Activated naive CD4-positive, alpha-beta T cell treated with anti-CD3 and anti-CD28 coated beads for 36 hours (primary cell): ENCODE measurements at regions not wholly inside any gene's neighbourhood (a gene's known extent, or its start where the extent isn't known, plus 50 kb on each side); places are given as distances from the start of the nearest gene placed in this dataset.

Experiments
- CTCF ChIA-PET: fragments of 350-600 bp; sonication (Branson Sonifier 250); formaldehyde crosslinking; loops from one replicate; lab custom pipeline; 2021; ENCODE audit warnings: antibody characterized with exemption; lab: Charles Lee
- DNase-seq: peaks from one replicate; pipeline ENCODE4 v3.0.0-alpha.2; 2020
- H3K27ac Mint-ChIP-seq: one replicate; pipeline ENCODE4 v1.8.0; 2021; ENCODE audit warnings: mild to moderate bottlenecking, mixed read lengths
- H3K27me3 Mint-ChIP-seq: one replicate; pipeline ENCODE4 v1.8.0; 2021; ENCODE audit warnings: low read depth, mixed read lengths
- H3K36me3 Mint-ChIP-seq: one replicate; pipeline ENCODE4 v1.8.0; 2021; ENCODE audit warnings: low read depth, mixed read lengths
- H3K4me1 Mint-ChIP-seq: one replicate; pipeline ENCODE4 v1.8.0; 2021; ENCODE audit warnings: low read depth, mixed read lengths
- H3K4me3 Mint-ChIP-seq: one replicate; pipeline ENCODE4 v1.8.0; 2021; ENCODE audit warnings: mild to moderate bottlenecking, moderate library complexity, mixed read lengths
- H3K9me3 Mint-ChIP-seq: one replicate; pipeline ENCODE4 v1.8.0; 2021; ENCODE audit warnings: mixed read lengths
- intact Hi-C: fragments of 100-400 bp; cut with micrococcal nuclease; formaldehyde crosslinking; loops from one replicate; pipeline ENCODE4 v1.15.1; 2023

GRCh38 chr15:93819826-93820225 is 411.5 kb upstream of the MCTP2 start:
- Mint-ChIP-seq H3K36me3 (no peaks in the 10 kb centered on the region), H3K27ac (no peak overlapping the region), H3K4me1 (no peaks in the 10 kb centered on the region), H3K9me3 (peaks cover 8% of the 10 kb centered on the region), H3K27me3 (no peaks in the 10 kb centered on the region), H3K4me3 (no peak overlapping the region)
- DNase-seq, result no peak
- CTCF ChIA-PET, result interaction anchor here (0.6 kb wide), 1 partner anchor 12 kb away, joined by 3 read pairs; no protein-coding TSS in a partner anchor
- intact Hi-C loops, result no loop called here

- Mint-ChIP-seq H3K4me1 (no peaks in the 10 kb centered on the region), H3K27ac (no peak overlapping the region), H3K4me3 (no peak overlapping the region), H3K9me3 (peaks cover 8% of the 10 kb centered on the region), H3K36me3 (no peaks in the 10 kb centered on the region), H3K27me3 (peaks cover 12% of the 10 kb centered on the region)
- DNase-seq, result no peak
- intact Hi-C loops, result no loop called here
- CTCF ChIA-PET, result no interaction called here
Observed at GRCh38 chr15:93816815-93817214, 414.5 kb upstream of the MCTP2 start.

- CTCF ChIA-PET, result no interaction called here
- no peaks in the 10 kb centered on the region for H3K36me3 Mint-ChIP-seq
Observed at GRCh38 chr15:93811305-93811704, 420.1 kb upstream of the MCTP2 start.

DNA sequence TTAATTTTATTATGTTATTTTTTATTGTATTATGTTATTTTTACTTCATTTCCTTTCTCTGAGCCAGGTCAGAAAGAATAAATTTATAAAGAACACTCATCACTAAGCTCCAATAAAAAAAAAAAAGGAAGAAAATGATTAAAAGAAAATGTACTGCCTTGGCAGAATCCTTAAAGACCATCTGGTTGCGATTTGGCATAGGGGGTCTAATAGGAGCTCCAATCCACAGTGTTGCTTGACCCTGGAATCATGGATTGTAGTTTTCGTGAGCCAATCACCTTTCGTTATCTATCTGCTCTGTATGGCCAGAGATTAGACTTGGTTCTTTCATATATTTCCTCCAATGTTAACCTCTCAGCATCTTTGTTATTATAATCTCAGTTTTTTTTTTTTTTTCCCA is 421.8 kb upstream of the MCTP2 start:
- intact Hi-C loops, result no loop called here
- H3K27me3 Mint-ChIP-seq, result peaks cover 20% of the 10 kb centered on the region
- H3K4me3 Mint-ChIP-seq, result no peak overlapping the region
- no peaks in the 10 kb centered on the region for H3K4me1 Mint-ChIP-seq
- DNase-seq, result no peak
- no peaks in the 10 kb centered on the region for H3K36me3 Mint-ChIP-seq
- CTCF ChIA-PET, result no interaction called here
- no peak overlapping the region for H3K27ac Mint-ChIP-seq
- no peaks in the 10 kb centered on the region for H3K9me3 Mint-ChIP-seq

More at GRCh38 chr15:93811305-93811704, 420.1 kb upstream of the MCTP2 start:
- Mint-ChIP-seq H3K27me3 (peaks cover 18% of the 10 kb centered on the region), H3K4me3 (no peak overlapping the region), H3K4me1 (no peaks in the 10 kb centered on the region), H3K27ac (no peak overlapping the region), H3K9me3 (no peaks in the 10 kb centered on the region)
- no peak for DNase-seq
- intact Hi-C loops, result no loop called here

- intact Hi-C loops, result no loop called here
Observed at GRCh38 chr15:93803421-93804152, 427.8 kb upstream of the MCTP2 start.

DNA sequence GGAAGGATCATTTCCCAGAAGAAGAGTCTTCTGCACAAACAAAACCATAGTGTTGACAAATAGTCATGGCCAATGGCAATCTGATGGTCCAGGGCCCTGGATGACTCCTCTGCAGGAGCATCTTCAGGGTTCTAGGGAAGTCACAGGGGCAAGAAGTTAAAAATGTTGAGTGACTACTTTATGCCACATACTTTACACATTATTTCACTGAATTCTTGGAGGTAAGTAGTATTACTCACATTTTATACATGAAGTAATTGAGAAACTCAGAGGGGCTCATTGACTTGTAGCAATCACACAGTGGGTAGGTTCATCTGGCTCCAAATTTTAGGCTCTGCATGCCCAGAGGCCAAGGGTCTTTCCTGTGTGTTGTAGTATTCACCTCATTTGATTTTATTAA is 430.2 kb upstream of the MCTP2 start:
- CTCF ChIA-PET, result no interaction called here

More at GRCh38 chr15:93803421-93804152, 427.8 kb upstream of the MCTP2 start:
- no peaks in the 10 kb centered on the region for H3K36me3 Mint-ChIP-seq
- H3K4me1 Mint-ChIP-seq, result no peaks in the 10 kb centered on the region
- H3K27me3 Mint-ChIP-seq, result peaks cover 3% of the 10 kb centered on the region
- H3K4me3 Mint-ChIP-seq, result no peak overlapping the region
- CTCF ChIA-PET, result interaction anchor here (0.7 kb wide), 1 partner anchor 231 kb away, joined by 3 read pairs; no protein-coding TSS in a partner anchor
- no peaks in the 10 kb centered on the region for H3K9me3 Mint-ChIP-seq
- no peak for DNase-seq
- no peak overlapping the region for H3K27ac Mint-ChIP-seq

DNA sequence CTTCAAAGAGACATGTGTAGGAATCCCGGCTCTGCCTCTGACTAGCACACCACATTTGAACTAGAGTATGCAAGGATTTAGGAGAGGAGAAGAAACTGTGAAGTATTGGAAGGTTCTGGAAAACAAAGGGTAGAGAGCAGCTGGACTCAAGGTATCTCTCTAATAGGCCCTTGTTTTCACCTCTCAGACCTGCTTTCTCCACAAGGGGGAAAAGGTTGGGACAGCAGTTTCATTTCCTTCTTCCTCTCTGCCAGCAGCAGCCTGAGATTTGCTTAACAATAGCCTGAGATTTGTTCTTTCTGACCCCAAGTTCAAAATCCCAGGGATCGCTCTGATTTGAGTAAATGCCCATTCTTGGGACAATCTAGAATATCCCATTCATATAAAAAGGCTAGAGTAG is 430.6 kb upstream of the MCTP2 start:
- no peaks in the 10 kb centered on the region for H3K4me1 Mint-ChIP-seq
- no peak overlapping the region for H3K27ac Mint-ChIP-seq
- no peak for DNase-seq
- no peaks in the 10 kb centered on the region for H3K36me3 Mint-ChIP-seq
- H3K4me3 Mint-ChIP-seq, result no peak overlapping the region
- CTCF ChIA-PET, result no interaction called here
- H3K9me3 Mint-ChIP-seq, result peaks cover 2% of the 10 kb centered on the region
- intact Hi-C loops, result no loop called here
- peaks cover 3% of the 10 kb centered on the region for H3K27me3 Mint-ChIP-seq

More for the DNA sequence above, 430.2 kb upstream of the MCTP2 start:
- H3K27me3 Mint-ChIP-seq, result peaks cover 3% of the 10 kb centered on the region
- H3K9me3 Mint-ChIP-seq, result peaks cover 2% of the 10 kb centered on the region
- no peaks in the 10 kb centered on the region for H3K4me1 Mint-ChIP-seq
- intact Hi-C loops, result no loop called here
- DNase-seq, result no peak
- no peak overlapping the region for H3K27ac Mint-ChIP-seq
- no peaks in the 10 kb centered on the region for H3K36me3 Mint-ChIP-seq
- no peak overlapping the region for H3K4me3 Mint-ChIP-seq

DNA sequence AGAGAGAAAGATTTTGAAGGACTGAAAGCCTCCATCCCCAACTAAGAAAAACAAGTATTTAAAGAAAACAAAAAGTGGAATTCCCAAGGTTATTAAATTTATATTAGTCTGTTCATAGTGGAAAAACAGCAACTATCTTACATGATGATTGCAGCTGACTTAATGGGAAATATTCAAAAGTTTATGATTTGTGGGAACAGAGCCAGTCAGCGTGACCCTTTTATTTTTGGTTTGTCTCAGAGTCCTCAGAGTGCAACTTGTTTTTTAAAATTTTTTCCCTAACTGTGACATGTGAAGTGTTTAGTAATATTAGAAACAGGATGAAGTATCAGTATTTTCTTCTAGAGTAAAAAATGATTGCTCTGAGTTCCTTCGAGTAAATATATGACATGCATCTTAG is 441.9 kb upstream of the MCTP2 start:
- no peaks in the 10 kb centered on the region for H3K9me3 Mint-ChIP-seq
- no peak overlapping the region for H3K27ac Mint-ChIP-seq
- H3K27me3 Mint-ChIP-seq, result peaks cover 7% of the 10 kb centered on the region
- no peaks in the 10 kb centered on the region for H3K4me1 Mint-ChIP-seq
- no peaks in the 10 kb centered on the region for H3K36me3 Mint-ChIP-seq
- DNase-seq, result no peak
- CTCF ChIA-PET, result no interaction called here
- intact Hi-C loops, result no loop called here
- H3K4me3 Mint-ChIP-seq, result no peak overlapping the region

GRCh38 chr15:93780073-93780472 is 451.3 kb upstream of the MCTP2 start:
- H3K9me3 Mint-ChIP-seq, result peaks cover 2% of the 10 kb centered on the region
- CTCF ChIA-PET, result no interaction called here
- no peaks in the 10 kb centered on the region for H3K4me1 Mint-ChIP-seq
- H3K4me3 Mint-ChIP-seq, result no peak overlapping the region
- H3K27me3 Mint-ChIP-seq, result no peaks in the 10 kb centered on the region
- H3K27ac Mint-ChIP-seq, result no peak overlapping the region
- no peak for DNase-seq
- no peaks in the 10 kb centered on the region for H3K36me3 Mint-ChIP-seq
- intact Hi-C loops, result no loop called here

- DNase-seq, result no peak
- intact Hi-C loops, result no loop called here
- no peak overlapping the region for H3K4me3 Mint-ChIP-seq
- peaks cover 2% of the 10 kb centered on the region for H3K9me3 Mint-ChIP-seq
- no peaks in the 10 kb centered on the region for H3K4me1 Mint-ChIP-seq
- CTCF ChIA-PET, result no interaction called here
- H3K36me3 Mint-ChIP-seq, result no peaks in the 10 kb centered on the region
- H3K27me3 Mint-ChIP-seq, result no peaks in the 10 kb centered on the region
- no peak overlapping the region for H3K27ac Mint-ChIP-seq
Observed at GRCh38 chr15:93779341-93779740, 452.0 kb upstream of the MCTP2 start.

DNA sequence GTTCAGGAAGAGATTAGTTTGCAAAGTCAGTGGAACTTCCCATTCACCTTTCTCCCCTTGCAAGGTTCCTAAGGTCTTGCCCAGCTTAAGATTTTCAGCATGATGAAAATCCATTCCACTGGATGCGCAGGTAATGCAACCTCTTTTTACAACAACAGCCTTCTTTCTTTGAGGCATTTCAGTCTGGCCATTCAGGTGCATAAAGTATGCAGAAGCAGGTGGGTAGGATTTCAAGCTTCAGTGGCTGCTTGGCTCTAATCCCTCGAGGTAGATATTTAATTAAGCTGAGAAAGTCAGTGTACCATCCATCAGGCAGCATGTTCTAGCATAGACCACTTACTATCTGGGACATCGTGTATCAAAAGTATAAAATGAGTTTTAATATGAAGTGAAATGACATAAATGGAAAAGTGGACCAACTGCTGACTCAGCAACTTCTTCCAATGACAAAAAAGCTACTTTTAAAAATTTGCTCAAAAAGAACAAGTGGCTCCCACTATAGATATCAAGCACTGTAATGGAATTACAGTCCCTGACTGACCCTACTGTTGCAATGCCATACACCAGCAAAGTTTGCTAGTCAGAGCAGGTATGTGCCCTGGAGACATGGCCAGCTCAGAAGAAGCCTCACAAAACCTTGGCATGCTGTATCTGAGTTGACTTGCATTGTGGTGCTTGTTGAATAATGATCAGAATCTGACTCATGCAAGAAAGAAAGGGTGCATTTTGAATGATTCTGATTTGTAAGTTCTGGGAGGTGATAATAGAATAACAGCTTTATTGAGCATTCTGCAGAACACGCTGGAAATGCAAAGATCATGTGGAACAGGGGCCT is 459.9 kb upstream of the MCTP2 start:
- no peak for DNase-seq
- peaks cover 4% of the 10 kb centered on the region for H3K9me3 Mint-ChIP-seq
- no peaks in the 10 kb centered on the region for H3K4me1 Mint-ChIP-seq
- H3K27me3 Mint-ChIP-seq, result peaks cover 2% of the 10 kb centered on the region
- CTCF ChIA-PET, result no interaction called here
- intact Hi-C loops, result no loop called here
- H3K4me3 Mint-ChIP-seq, result no peak overlapping the region
- no peak overlapping the region for H3K27ac Mint-ChIP-seq
- no peaks in the 10 kb centered on the region for H3K36me3 Mint-ChIP-seq

DNA sequence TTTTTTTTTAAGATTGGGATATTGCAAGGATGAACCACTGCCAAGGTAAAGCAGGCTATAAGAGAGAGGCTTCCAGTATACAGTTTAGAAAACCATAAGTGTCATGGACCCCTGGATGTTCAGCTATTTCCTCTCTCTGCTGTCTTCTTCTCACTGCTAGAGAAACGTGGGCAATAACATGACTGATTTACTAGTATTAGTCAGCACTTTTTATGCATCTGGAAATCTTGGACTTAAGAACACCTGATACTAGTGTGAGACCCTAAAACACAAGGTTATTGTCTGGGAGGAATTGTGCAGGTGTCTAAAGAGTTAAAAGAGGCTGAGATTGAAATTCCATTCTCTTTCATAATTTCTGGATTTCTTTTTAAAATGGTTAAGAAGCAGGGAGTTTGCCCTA is 460.6 kb upstream of the MCTP2 start:
- Mint-ChIP-seq H3K36me3 (no peaks in the 10 kb centered on the region), H3K4me1 (no peaks in the 10 kb centered on the region), H3K27me3 (peaks cover 2% of the 10 kb centered on the region), H3K9me3 (peaks cover 2% of the 10 kb centered on the region), H3K4me3 (no peak overlapping the region), H3K27ac (no peak overlapping the region)
- no peak for DNase-seq
- intact Hi-C loops, result no loop called here
- CTCF ChIA-PET, result no interaction called here

DNA sequence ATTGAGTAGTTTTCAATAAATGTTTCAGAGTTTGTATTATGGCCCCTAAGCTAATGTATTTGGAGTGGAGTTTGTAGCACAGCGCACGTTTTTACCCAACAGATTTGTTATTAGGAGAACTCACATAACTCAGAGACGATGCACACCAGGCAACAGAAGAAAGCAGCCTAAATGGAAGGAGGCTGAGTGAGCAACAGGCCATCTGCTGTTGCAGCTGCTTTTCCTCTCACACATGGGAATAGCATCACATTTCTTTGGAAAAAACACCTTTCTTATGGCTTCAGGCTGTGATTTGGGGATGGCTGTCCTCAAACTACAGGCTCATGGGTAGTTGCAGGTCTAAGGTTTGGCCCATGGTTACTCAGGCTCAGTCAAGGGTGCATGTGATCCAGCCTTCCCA is 469.3 kb upstream of the MCTP2 start:
- Mint-ChIP-seq H3K27ac (no peak overlapping the region), H3K4me1 (no peaks in the 10 kb centered on the region), H3K36me3 (no peaks in the 10 kb centered on the region), H3K9me3 (no peaks in the 10 kb centered on the region), H3K4me3 (no peak overlapping the region), H3K27me3 (peaks cover 3% of the 10 kb centered on the region)
- intact Hi-C loops, result no loop called here
- no peak for DNase-seq
- CTCF ChIA-PET, result no interaction called here
